Naive B cell (primary cell): ENCODE measurements at regions not wholly inside any gene's neighbourhood (a gene's known extent, or its start where the extent isn't known, plus 50 kb on each side); places are given as distances from the start of the nearest gene placed in this dataset.

Experiments
- ATAC-seq, 2 donors: fragments of 150-1000 bp; cut with Tn5 transposase; 2 replicates each; pipeline ENCODE4 v1.10.0; 2021; ENCODE audit warnings: low read depth in 2 of 2, mild to moderate bottlenecking in 2 of 2, moderate library complexity in 2 of 2
- DNase-seq: peaks from one replicate; pipeline ENCODE4 v3.0.0; 2022
- H3K27ac Mint-ChIP-seq, 6 donors: one replicate each; pipeline ENCODE4 v1.8.0; 2020 to 2022; ENCODE audit warnings: mild to moderate bottlenecking in 6 of 6, mixed read lengths in 6 of 6, moderate library complexity in 5 of 6, inconsistent platforms in 2 of 6
- H3K27me3 Mint-ChIP-seq, 3 donors: one replicate each; pipeline ENCODE4 v1.8.0; 2021 to 2022; ENCODE audit warnings: mixed read lengths in 3 of 3, mild to moderate bottlenecking in 1 of 3
- H3K36me3 Mint-ChIP-seq, 2 donors: one replicate each; pipeline ENCODE4 v1.8.0; 2020 to 2022; ENCODE audit warnings: mixed read lengths in 2 of 2, inconsistent platforms in 1 of 2, mild to moderate bottlenecking in 1 of 2
- H3K4me1 Mint-ChIP-seq, 3 donors: one replicate each; pipeline ENCODE4 v1.8.0; 2020 to 2022; ENCODE audit warnings: mixed read lengths in 3 of 3, inconsistent platforms in 1 of 3, mild to moderate bottlenecking in 1 of 3, moderate library complexity in 1 of 3
- H3K4me3 Mint-ChIP-seq, 8 donors: one replicate each; pipeline ENCODE4 v1.8.0; 2020 to 2022; ENCODE audit warnings: mild to moderate bottlenecking in 8 of 8, mixed read lengths in 8 of 8, moderate library complexity in 8 of 8, inconsistent platforms in 2 of 8
- H3K9me3 Mint-ChIP-seq, 7 donors: one replicate each; pipeline ENCODE4 v1.8.0; 2020 to 2022; ENCODE audit warnings: mixed read lengths in 7 of 7, mild to moderate bottlenecking in 5 of 7, inconsistent platforms in 2 of 7, moderate library complexity in 1 of 7

- DNase-seq (no peak), ATAC-seq (no peak)
- Mint-ChIP-seq H3K36me3 (peaks cover 3 to 7% of the 10 kb centered on the region in 2 donors), H3K4me3 (no peak overlapping the region), H3K27ac (no peak overlapping the region), H3K4me1 (no peaks in the 10 kb centered on the region), H3K9me3 (peaks cover 7 to 19% (median 9%) of the 10 kb centered on the region in 7 donors), H3K27me3 (peaks cover 16 to 46% (median 36%) of the 10 kb centered on the region in 3 donors)
These were observed 231.9 kb downstream of the PTPRU start for GRCh38 chr1:29467989-29468900.

- H3K27ac Mint-ChIP-seq: no peak overlapping the region
- H3K4me3 Mint-ChIP-seq: no peak overlapping the region
- H3K9me3 Mint-ChIP-seq: peaks cover 7 to 19% (median 9%) of the 10 kb centered on the region in 7 donors
- H3K27me3 Mint-ChIP-seq: peaks cover 16 to 41% (median 32%) of the 10 kb centered on the region in 3 donors
- no peaks in the 10 kb centered on the region for H3K4me1 Mint-ChIP-seq
- DNase-seq: no peak
- ATAC-seq: no peak
- H3K36me3 Mint-ChIP-seq: peaks cover 3 to 7% of the 10 kb centered on the region in 2 donors
These were observed 229.9 kb downstream of the PTPRU start for GRCh38 chr1:29466258-29466657.

DNA sequence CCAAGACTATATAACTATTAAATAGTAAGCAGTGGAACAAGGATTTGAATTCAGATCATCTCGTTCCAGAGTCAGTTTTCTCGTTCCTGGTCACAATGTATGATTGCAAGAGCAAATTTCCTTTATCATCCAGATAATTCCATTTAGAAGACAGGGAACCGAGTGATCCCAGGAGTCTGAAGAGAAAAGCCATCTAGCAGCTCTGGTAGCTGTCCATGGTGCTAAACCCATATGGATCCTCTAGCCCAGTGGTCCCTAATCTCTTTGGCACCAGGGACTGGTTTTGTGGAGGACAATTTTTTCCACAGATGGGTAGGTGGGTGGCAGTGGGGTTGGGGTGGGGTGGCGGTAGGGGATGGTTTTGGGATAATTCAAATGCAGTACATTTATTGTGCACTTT, 229.4 kb downstream of the PTPRU start:
- H3K4me1 Mint-ChIP-seq: no peaks in the 10 kb centered on the region
- H3K36me3 Mint-ChIP-seq: peaks cover 3 to 7% of the 10 kb centered on the region in 2 donors

DNA sequence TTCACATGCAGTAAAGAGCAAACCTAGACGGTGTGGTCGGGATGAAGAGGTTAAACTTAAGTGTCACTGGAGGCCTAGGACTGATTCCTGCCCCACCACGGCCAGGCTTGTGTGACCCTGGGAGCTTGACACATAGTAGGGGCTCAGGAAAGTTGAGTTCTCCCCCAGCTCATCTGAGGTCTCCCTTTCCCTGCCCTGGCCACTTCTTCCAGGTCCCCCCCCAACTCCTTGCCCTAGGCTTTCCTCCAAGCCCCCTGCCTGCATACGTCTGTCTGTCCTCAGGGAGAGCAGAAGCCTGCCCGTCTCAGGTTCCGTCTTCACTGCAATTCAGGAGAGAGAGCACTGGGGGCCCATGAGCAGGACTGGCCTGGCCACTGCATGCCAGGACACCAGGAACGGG, 225.8 kb downstream of the PTPRU start:
- Mint-ChIP-seq H3K27ac (no peak overlapping the region), H3K27me3 (peaks cover 5 to 18% (median 17%) of the 10 kb centered on the region in 3 donors), H3K36me3 (peaks cover 7 to 8% of the 10 kb centered on the region in 2 donors), H3K4me1 (no peaks in the 10 kb centered on the region), H3K4me3 (no peak overlapping the region), H3K9me3 (peaks cover 5 to 22% (median 12%) of the 10 kb centered on the region in 7 donors)
- DNase-seq (no peak), ATAC-seq (no peak)

More for the DNA sequence above, 229.4 kb downstream of the PTPRU start:
- peaks cover 16 to 36% (median 27%) of the 10 kb centered on the region in 3 donors for H3K27me3 Mint-ChIP-seq
- DNase-seq (no peak), ATAC-seq (no peak)
- no peak overlapping the region for H3K4me3 Mint-ChIP-seq
- peaks cover 7 to 19% (median 9%) of the 10 kb centered on the region in 7 donors for H3K9me3 Mint-ChIP-seq
- no peak overlapping the region for H3K27ac Mint-ChIP-seq

GRCh38 chr1:29461115-29461739, 224.9 kb downstream of the PTPRU start:
- H3K4me3 Mint-ChIP-seq: no peak overlapping the region
- peaks cover 6 to 31% (median 10%) of the 10 kb centered on the region in 7 donors for H3K9me3 Mint-ChIP-seq
- no peak for ATAC-seq
- DNase-seq: no peak
- H3K4me1 Mint-ChIP-seq: no peaks in the 10 kb centered on the region
- H3K36me3 Mint-ChIP-seq: peaks cover 7 to 10% of the 10 kb centered on the region in 2 donors
- no peak overlapping the region for H3K27ac Mint-ChIP-seq
- H3K27me3 Mint-ChIP-seq: peaks cover 4 to 13% (median 10%) of the 10 kb centered on the region in 3 donors

DNA sequence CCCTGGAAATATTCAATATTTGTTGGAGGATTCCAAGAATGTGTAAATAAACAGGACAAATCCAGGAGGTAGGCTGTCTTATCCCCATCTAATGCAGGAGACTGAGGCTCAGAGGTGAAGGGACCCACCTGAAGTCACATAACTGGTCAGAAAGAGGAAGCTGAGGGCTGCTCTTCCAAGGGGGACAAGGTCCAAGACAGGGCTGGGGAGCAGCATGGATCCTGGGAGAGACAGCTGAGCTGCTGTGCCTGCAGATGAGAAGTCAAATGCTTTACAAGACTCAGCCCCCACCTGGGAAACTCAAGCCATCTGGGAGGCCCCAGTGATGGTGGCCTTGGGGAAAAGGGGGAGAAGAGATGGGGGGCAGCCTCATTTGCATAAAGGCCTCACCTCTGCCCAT, 224.4 kb downstream of the PTPRU start:
- H3K27ac Mint-ChIP-seq: no peak overlapping the region
- H3K9me3 Mint-ChIP-seq: peaks cover 6 to 32% (median 10%) of the 10 kb centered on the region in 7 donors
- ATAC-seq: no peak
- no peaks in the 10 kb centered on the region for H3K4me1 Mint-ChIP-seq
- H3K36me3 Mint-ChIP-seq: peaks cover 7 to 10% of the 10 kb centered on the region in 2 donors
- no peak for DNase-seq
- no peak overlapping the region for H3K4me3 Mint-ChIP-seq
- peaks cover 7 to 14% (median 13%) of the 10 kb centered on the region in 3 donors for H3K27me3 Mint-ChIP-seq

- ATAC-seq: no peak
- Mint-ChIP-seq H3K9me3 (peaks cover 4 to 28% (median 8%) of the 10 kb centered on the region in 7 donors), H3K4me1 (no peaks in the 10 kb centered on the region), H3K27me3 (peaks cover 10 to 20% (median 13%) of the 10 kb centered on the region in 3 donors), H3K4me3 (no peak overlapping the region), H3K27ac (no peak overlapping the region), H3K36me3 (peaks cover 3 to 8% of the 10 kb centered on the region in 2 donors)
- no peak for DNase-seq
These were observed 223.8 kb downstream of the PTPRU start for GRCh38 chr1:29460041-29460610.

- ATAC-seq: no peak
- DNase-seq: no peak
- no peak overlapping the region for H3K27ac Mint-ChIP-seq
These were observed 223.3 kb downstream of the PTPRU start for GRCh38 chr1:29459620-29459945.

GRCh38 chr1:29458737-29459619, 222.7 kb downstream of the PTPRU start:
- Mint-ChIP-seq H3K9me3 (peaks cover 2 to 18% (median 5%) of the 10 kb centered on the region in 7 donors), H3K27ac (no peak overlapping the region), H3K27me3 (peaks cover 10 to 29% (median 18%) of the 10 kb centered on the region in 3 donors), H3K4me1 (no peaks in the 10 kb centered on the region), H3K4me3 (peak overlapping the region in 1 of 8 donors; percentile 52), H3K36me3 (peaks cover 0 to 7% of the 10 kb centered on the region in 2 donors)
- no peak for DNase-seq
- ATAC-seq: no peak

More at GRCh38 chr1:29459620-29459945, 223.3 kb downstream of the PTPRU start:
- Mint-ChIP-seq H3K4me3 (no peak overlapping the region), H3K9me3 (peaks cover 2 to 24% (median 6%) of the 10 kb centered on the region in 7 donors), H3K4me1 (no peaks in the 10 kb centered on the region), H3K36me3 (peaks cover 0 to 7% of the 10 kb centered on the region in 2 donors), H3K27me3 (peaks cover 10 to 23% (median 13%) of the 10 kb centered on the region in 3 donors)

GRCh38 chr1:29457496-29458368, 221.4 kb downstream of the PTPRU start:
- H3K36me3 Mint-ChIP-seq: peaks cover 0 to 7% of the 10 kb centered on the region in 2 donors
- no peak overlapping the region for H3K27ac Mint-ChIP-seq
- no peak for ATAC-seq
- H3K4me3 Mint-ChIP-seq: no peak overlapping the region
- peaks cover 10 to 38% (median 18%) of the 10 kb centered on the region in 3 donors for H3K27me3 Mint-ChIP-seq
- H3K9me3 Mint-ChIP-seq: peaks cover 1 to 12% (median 5%) of the 10 kb centered on the region in 7 donors
- H3K4me1 Mint-ChIP-seq: no peaks in the 10 kb centered on the region
- no peak for DNase-seq

DNA sequence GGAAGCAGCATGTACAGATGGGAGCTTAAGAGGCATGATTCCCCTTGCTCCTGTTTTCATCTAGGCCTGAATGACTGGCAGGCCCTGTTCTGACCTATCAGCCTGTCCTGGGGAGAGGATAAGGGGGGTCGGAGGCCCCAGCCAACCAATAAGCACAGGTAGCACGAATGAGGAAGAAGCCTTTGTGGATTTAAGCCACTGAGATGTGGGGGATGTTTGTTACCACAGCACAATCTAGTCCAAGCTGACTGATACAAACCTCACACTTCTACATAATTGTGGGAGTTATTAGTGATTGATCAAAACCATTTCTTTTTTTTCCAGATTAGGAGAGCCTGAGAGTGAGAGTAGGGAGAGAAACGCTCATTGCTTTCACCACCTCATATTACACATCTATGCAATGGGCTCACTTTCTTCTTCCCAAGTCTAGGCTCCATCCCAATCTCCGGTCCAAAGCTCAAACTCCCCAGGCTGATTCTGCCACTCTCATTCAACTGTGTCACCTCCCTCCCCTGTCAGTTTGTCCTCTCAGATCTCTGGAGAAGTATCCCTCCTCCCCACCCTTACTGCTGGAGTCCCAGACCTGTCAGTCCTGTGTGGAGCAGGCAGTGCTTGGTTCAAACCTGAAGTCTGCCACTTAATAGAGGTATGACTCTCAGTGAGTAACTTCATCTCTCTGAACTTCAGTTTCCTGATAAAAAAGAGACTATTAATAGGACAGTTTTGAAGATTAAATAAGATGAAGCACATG, 220.5 kb downstream of the PTPRU start:
- no peak overlapping the region for H3K27ac Mint-ChIP-seq
- peaks cover 1 to 12% (median 5%) of the 10 kb centered on the region in 7 donors for H3K9me3 Mint-ChIP-seq
- ATAC-seq (no peak), DNase-seq (no peak)
- H3K27me3 Mint-ChIP-seq: peaks cover 10 to 38% (median 17%) of the 10 kb centered on the region in 3 donors
- H3K4me3 Mint-ChIP-seq: no peak overlapping the region
- no peaks in the 10 kb centered on the region for H3K4me1 Mint-ChIP-seq
- H3K36me3 Mint-ChIP-seq: peaks cover 0 to 7% of the 10 kb centered on the region in 2 donors
